Stimulated activated CD4-positive, alpha-beta T cell treated with anti-CD3 and anti-CD28 coated beads, Interleukin-1b, Interleukin-23, amount 100 ng/mL, for 1 hour (primary cell): ENCODE measurements at regions not wholly inside any gene's neighbourhood (a gene's known extent, or its start where the extent isn't known, plus 50 kb on each side); places are given as distances from the start of the nearest gene placed in this dataset.
"Not testable (repeated sequence)": the region's sequence is repeated elsewhere in the genome, so short reads cannot be mapped to it uniquely, and the experiment has no call there.

Source experiments
- DNase-seq, 2 donors: peaks; one replicate each; pipeline ENCODE4 v3.0.0-alpha.2; 2020; ENCODE audit warnings: low read depth in 2 of 2

DNA sequence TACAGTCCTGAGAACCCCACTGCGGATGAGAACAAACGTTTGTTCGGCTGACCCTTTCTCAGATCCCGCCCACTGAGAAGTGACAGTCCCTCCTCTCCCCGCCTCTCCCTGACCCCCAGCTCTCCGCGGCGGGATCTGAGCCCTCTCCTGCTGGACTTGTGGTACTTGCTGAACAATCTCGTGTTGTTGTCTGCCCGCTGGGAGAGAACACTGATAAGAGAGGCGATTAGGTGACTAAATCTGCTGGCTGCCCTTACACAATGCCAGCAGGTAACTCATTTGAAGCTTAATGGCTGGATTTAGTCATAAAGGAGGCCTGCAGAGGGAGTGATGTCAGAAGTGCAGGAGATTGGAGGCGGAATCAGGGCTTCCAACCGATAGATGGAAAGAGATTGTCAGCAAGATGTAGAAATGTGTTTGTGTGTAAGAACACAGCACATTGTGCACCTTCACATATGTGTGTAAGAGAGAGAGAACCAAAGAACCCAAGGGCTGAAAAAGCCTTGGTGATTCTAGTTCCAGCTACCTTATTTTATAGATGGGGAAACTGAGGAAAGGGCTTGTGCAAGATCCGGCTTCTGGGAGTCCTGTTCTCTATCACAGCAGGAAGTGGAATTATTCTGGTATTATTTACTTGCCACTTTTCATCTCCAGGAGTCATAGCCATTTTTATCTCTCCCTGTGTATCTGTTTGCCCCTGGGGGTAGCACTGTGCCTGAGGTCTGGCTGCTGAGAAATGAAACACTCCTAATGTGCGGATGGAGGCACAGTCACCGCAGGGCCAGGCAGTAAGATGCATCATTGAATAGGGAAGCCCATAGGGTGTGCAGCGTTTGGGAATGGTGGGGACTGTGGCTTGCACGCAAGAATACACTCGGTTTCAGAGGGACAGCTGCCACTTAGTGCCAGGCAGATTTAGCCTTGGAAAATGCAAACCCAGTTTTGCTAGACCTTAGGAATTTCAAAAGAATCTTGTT lies 203.7 kb upstream of the MSX2 start:
- DNase-seq, result no peak

DNA sequence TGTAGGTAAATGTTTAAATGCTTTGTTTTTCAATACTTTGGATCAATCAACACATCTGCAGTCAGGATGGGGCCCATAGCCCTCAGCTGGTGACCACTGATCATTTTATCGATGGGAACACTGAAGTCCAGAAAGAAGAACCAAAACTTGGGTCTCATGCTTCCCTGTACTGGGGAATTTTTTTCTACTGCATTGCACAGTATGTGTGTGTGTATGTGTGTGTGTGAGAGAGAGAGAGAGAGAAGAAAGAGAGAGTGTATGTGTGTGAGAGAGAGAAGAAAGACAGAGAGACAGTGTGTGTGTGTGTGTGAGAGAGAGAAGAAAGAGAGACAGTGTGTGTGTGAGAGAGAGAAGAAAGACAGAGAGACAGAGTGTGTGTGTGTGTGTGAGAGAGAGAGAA lies 202.9 kb upstream of the MSX2 start:
- no peak for DNase-seq

DNA sequence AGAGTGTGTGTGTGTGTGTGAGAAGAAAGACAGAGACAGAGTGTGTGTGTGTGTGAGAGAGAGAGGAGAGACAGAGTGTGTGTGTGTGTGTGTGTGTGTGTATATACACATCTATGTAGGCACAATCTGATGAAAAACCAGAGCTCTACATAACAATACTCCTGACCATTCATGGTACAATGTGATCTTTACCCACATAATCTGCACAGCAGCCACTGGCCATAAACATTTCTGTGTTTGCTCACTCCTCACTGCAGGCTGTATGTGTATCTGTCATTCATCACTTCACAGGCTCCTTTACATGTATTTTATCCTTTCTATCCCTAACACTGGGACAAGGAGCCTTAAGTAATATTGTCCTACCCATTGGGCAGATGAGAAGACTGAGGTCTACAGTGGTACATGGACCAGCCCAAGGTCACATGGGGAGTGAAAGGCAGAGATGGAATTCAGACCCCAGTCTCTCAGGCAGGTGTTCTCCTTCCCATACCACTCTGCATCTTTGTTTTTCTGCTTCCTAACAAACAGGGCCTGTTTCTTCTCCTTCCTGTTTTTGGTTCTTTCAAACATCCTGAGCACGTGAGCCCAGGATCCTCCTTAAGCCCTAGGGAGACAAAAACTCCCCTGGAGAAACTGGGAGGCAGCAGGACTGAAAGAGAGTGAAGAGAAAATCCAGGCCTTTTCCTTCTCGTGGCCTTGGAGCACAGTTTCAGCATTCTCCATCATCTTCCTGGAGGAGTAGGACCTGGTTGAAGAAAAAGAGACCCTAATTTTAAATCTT lies 201.7 kb upstream of the MSX2 start:
- no peak for DNase-seq

DNA sequence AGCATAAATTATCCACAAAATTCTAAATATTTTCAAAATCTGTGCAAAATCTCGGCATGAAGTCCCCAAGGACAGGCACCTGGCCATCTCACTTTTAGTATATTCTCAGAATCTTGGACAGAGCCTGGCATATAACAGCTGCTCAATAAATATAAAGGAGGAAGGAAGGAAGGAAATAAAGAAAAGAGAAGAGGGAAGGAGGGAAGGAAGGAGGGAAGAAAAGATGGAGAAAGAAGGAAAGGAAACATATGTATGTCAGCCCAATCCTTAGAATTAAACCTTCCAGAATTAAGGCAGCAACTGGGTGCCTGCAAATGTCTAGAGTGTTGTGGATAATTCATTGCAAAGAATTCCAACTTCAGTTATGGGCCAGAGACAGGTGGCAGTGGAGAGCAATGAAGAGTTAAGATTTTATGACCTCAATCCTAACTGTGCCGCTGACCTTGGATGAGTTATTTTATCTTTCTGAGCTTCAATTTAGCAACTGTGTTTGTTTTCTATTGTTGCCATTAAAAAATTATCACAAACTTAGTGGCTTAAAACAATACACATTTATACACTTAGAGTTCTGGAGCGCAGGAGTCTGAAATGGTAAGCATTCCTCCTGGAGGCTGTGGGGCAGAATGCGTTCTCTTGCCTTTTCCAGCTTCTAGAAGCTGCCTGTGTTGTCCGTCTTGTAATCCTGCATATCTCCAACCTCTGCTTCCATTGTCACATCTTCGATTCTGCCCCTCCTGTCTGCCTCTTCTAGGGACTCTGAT lies 200.9 kb upstream of the MSX2 start:
- DNase-seq, result no peak

DNA sequence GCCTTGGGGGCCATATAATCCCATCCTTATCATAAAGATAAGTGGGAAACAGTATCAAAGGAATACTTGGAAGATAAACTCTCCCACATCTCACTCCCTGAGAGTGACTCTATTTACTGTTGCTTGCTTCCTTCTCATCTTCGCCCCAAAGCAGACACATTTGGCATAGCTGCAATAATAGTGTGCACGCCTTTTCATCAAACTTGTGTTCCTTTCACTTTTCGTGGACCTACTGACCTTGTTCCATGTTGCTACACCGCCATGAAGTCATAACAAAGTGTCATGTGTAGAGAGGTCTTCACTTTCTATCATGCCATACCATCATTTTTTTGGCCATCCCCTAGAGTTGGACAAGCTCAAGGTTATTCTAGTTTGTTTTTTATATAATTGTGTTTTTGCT lies 200.0 kb upstream of the MSX2 start:
- DNase-seq, result no peak

DNA sequence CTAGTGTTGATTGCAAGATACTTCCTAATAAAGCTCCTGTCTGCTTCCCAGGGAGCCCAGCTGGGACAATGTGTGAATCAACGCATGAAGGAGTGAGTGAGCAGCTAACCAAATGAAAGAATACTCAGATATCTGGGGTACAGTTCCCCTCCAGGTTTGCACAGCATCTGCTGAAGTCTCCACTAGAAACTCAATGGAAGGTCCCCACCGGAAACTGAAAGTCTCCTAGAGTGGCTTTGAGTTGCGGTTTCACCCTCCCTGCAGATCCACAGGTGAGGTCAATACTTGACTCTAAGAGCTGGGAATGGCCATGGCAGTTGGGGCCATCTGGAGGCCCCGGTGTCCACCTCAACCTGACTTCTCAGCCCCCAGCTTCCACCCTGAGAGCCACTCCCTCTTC lies 198.2 kb upstream of the MSX2 start:
- no peak for DNase-seq

DNA sequence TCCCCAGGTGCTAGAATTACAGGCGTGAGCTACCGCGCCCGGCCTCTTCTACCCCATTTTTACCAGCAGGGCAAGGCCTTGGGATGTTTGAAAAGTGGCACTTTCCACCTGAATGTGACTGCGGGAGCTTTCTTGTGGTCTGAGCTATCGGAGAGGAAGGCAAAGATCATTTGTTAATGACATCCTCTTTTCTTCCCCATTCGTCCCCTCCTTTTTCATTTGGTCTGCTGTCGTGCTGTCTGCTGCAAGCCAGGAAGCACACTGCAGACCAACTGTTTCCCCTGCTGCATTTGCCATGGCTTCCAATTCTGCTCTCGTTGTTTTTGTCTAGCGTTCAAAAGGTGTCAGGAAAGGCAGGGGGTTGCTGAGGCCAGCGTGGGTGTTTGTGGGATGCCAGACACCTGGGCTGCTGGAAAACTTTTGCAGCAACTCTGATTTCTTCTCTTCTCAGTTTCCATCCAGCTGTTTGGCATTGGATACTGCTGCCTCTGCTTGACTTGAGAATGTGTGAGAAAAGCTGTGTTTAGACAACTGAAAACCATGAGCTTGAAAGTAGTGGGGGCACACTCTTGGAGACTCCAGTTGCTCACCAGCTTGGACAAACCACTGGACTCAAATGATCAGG lies 196.4 kb upstream of the MSX2 start:
- DNase-seq, result no peak

DNA sequence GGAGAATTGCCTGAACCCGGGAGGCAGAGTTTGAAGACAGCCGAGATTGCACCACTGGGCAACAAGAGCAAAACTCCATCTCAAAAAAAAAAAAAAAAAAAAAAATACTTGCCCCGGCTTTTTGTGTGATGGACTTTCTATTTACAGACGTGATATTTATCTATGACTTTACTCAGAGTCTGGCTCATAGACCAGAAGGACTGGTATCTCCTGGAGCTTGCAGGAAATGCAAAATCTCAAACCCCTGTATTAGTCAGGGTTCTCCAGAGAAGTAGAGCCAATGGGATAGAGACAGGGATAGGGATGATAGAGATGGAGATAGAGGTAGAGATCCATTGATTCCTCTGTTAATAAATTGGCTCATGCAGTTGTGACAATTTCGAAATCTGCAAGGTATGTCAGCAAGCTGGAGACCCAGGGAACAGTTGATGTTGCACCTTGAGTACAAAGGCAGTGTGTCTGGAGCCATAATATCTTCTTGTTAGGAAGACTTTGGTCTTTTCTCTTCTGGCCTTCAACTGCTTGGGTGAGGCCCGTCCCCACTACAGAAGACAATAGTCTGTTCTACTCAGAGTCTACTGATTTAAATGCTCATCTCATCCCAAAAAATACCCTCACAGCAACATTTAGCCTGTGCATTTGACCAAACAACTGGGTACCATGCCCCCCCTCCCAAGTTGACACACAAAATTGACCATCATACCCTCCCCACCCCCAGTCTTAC lies 195.4 kb upstream of the MSX2 start:
- DNase-seq, result no peak

DNA sequence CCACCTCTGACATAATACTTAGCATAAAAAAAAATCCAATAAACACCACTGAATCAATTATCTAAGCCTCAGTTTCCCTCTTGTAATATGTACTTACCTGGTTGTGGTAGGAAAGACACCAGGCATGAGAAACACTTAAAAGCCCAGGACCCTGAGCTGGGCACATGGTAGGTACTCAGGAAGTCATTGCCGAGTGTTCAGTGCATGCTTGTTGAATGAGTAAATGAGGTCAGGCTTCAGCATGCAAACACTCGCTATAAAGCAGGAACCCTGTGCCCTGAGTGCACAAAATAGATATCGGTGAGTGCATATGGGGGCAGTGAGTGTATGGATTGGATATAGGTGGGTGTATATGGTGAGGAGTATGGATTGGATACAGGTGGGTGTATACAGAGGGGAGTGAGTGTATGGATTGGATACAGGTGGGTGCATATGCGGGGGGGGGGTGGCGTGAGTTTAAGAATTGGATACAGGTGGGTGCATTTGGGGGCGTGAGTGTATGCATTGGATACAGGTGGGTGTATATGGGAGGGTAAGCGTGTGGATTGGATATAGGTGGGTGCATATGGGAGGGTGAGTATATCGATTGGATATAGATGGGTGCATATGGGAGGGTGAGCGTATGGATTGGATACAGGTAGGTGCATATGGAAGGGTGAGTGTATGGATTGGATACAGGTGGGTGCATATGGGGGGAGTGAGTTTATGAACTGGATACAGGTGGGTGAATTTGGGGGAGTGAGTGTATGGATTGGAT lies 194.3 kb upstream of the MSX2 start:
- DNase-seq, result no peak

DNA sequence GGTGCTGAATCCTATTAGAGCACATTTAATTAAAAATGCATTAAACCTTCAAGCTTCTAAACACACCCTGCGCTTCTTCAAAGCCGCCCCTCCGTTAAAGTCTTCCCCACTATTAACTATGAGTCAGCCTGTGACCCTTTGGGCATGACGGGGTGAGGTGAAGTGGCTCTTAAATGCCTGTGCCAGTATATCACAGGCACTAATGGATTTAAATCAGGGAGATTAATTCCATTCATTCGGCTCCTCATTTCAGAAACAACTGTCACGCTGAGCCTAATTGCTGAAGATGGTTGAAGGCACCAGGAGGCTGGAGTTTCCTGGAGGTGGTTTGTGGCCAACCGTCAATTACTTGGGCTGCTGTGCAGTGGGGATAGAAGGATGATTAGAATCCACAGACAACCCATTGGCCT lies 192.6 kb upstream of the MSX2 start:
- no peak for DNase-seq

DNA sequence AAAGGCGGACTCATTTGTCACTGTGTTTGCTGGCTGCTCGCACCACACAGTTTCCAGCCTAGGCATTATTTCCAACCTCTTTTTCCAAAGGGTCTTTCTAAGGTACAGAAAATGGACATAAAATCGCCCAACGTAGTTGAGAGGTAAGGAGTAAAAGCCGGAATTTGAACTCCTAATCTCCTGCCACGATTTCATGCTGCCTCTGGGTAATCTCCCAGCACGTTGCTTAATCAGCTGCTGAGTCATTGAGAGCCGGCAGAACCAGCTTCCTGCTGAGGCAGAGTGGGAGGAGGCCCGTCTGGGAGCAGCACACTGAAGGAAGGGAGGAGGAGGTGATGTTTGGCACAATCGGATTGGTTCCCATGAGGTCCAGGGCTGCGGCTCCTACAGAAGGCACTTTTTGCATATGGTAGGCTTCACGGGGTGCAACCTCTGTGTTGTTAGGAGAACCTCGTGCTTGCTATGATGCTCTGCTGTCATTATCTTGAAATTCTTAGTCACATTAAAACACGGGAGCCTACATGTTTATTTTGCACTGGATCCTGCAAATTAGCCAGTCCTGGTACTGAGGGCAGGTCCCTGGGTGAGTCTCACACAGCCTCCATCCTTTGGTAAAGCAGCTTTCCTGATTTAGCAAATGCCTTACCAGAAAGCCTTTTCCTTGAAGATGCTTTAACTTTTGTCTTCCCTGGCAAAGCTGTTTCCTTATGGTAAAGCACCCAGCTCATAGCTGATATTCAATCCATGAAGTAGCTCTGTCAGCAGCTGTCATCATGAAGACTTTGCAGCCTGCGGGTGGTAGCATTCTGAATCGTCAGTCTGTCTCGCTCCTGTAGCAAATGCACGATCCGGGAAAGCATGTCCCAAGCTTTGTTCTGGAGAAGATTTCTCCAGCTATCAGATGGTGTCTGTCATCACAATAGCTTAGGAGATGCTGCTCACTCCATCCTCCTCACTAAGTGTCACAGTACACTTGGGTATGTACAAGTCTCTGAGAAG lies 191.6 kb upstream of the MSX2 start:
- no peak for DNase-seq

DNA sequence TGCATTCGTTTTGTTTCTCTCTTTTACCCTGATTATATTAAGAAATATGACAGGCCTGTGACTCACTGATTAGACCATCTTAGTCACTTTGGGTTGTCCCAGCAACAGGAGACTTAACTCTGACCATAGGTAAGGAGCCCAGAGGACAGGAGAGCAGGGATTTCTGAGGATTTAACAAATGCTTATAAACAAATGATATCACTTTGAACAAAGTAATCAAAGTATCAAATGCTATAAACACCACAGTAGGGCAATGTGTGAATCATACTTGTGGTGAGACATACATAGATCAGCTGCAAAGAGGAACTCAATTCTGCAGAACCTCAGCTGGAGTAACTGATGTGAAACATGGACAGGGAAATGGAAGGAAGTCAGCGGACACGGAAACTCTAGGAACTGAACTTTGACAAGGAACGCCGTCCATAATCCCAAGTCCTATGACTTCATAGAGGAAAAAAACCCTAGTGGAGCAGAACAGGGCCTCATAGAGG lies 190.6 kb upstream of the MSX2 start:
- DNase-seq, result no peak

DNA sequence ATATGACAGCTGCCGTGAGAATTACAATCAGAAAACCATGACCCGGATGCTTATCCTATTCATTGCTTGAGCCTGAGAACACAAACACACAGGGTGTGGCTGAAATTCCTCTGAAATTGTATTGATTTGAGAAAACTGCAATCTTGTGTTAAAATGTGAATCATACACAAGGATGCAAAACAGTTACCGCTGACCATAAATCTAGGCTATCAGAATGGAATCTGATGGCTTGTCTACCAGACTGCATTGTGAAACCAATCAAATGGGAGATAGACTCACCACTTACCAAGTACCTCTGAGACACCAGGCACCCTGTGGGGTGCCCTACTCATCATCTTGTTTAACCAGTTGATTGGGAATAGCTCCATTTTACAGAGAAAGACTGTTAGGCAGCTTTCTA lies 188.7 kb upstream of the MSX2 start:
- no peak for DNase-seq

DNA sequence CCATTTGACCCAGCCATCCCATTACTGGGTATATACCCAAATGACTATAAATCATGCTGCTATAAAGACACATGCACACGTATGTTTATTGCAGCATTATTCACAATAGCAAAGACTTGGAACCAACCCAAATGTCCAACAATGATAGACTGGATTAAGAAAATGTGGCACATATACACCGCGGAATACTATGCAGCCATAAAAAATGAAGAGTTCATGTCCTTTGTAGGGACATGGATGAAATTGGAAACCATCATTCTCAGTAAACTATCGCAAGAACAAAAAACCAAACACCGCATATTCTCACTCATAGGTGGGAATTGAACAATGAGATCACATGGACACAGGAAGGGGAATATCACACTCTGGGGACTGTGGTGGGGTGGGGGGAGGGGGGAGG lies 184.6 kb upstream of the MSX2 start:
- not testable (repeated sequence) for DNase-seq

DNA sequence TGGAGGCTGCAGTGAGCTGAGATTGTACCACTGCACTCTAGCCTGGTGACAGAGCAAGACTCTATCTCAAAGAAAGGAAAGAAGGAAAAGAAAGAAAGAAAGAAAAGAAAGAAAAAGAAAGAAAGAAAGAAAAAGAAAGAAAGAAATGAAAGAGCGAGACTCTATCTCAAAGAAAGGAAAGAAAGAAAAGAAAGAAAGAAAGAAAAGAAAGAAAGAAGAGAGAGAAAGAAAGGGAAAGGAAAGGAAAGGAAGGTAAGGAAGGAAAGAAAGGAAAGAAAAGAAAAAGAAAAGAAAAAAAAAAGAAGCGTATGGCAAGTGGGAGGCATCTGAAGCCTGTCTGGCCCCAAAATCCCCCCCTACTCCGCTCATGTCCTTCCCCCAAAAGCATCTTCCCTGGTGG lies 182.3 kb upstream of the MSX2 start:
- DNase-seq, result no peak

DNA sequence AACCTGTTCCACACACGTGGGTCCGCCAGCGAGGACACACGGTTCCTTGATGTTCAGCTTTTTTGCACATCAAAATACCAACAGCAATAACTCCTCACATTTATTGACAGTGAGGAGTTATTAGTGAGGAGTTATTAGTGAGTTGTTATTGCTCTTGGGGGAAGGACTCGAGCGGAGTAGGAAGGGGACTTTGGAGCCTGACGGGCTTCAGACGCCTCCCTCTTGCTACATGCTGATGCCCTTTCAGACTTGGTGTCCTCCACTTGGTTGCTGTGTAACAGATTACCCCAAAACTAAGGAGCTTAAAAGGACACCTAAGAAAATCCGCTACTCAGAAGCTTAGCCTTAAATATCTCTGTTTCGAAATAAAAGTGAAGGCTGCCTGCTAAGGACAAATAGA lies 181.9 kb upstream of the MSX2 start:
- DNase-seq, result no peak

DNA sequence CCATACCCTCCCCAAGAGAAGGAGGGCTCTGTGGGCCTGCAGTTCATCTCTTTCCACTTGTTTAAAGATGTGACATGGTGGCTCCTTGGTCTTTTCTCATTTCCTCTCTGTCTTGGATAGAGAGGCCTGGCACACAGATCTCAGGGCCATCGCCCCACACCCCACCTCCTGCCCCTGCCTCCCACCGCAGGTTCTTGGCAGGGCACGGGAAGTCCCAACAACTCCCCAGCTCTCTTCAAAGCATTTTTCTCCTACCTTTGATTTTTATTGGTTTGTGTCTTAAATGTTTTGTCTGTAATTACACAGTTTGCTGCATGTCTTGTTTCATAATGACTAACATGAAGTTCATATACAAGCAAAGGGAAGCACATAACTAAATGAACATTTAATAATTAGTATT lies 178.5 kb upstream of the MSX2 start:
- no peak for DNase-seq

DNA sequence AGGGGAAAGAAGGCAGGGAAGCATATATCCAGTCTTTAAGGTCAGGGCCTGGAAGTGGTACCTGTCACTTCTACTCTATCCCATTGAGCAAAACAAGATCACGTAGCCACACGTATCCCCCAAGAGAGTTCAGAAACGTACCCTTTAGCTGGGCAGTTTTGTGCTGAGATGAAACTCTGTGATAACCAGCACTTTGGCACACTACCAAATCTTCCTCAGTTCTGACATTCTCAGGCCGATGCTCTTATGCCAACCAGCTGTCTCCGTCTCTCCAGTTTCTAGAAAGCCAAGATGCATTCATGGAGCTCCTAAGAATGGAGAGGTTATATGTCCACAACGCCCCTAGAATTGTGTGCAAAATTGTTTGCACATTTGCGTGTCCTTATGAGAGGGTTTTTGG lies 176.6 kb upstream of the MSX2 start:
- DNase-seq, result no peak

DNA sequence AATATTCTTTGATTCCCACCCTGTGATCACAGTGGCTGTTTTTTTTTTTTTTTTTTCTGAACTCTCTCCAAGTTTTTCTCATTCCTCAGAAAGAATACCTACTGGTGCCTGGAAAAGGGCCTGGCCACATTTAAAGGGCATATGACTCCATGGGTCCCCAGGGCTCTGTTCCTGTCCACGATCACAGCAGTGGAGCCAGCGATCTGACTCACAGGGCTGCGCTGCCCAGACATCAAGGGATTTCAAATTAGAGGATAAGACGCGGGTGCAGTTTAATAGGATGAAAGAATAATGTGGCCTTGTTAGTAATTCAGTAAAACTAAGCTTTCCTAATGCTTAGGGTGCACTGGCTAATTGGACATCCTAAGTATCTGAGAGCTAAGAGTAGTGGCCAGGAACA lies 175.1 kb upstream of the MSX2 start:
- DNase-seq, result no peak
